Kidney (tissue), 13 donors: ENCODE measurements at regions not wholly inside any gene's neighbourhood (a gene's known extent, or its start where the extent isn't known, plus 50 kb on each side); places are given as distances from the start of the nearest gene placed in this dataset.
"Not testable (repeated sequence)": the region's sequence is repeated elsewhere in the genome, so short reads cannot be mapped to it uniquely, and the experiment has no call there.

Experiments used
- DNase-seq, 5 donors: peaks; one replicate each; pipeline ENCODE4 v3.0.0-alpha.2; 2013 to 2020
- FAIRE-seq: peaks from 2 replicates; lab custom pipeline; 2012; peaks lifted over from hg19 to GRCh38; lab: Jason Lieb, UNC
- H3K27ac ChIP-seq, 2 donors: one replicate each; pipeline ENCODE4 v1.7.0; 2013; ENCODE audit warnings: low read depth in 2 of 2, low read length in 2 of 2, inconsistent platforms in 1 of 2
- H3K27me3 ChIP-seq: one replicate; pipeline ENCODE4 v1.7.1; 2013; ENCODE audit warnings: low read length, inconsistent platforms; ENCODE audit not compliant: control insufficient read depth, insufficient read depth
- H3K36me3 ChIP-seq, 3 donors: one replicate each; pipeline versions ENCODE4 v1.7.0 to v1.7.1; 2013; ENCODE audit warnings: low read length in 3 of 3, control low read depth in 1 of 3, inconsistent platforms in 1 of 3; ENCODE audit not compliant: insufficient read depth in 3 of 3, control insufficient read depth in 2 of 3
- H3K4me1 ChIP-seq, 3 donors: one replicate each; pipeline versions ENCODE4 v1.7.0 to v1.7.1; 2013; ENCODE audit warnings: low read length in 3 of 3, inconsistent platforms in 1 of 3, low read depth in 1 of 3; ENCODE audit not compliant: control insufficient read depth in 2 of 3, insufficient read depth in 2 of 3
- H3K4me3 ChIP-seq, 3 donors: one replicate each; pipeline versions ENCODE4 v1.7.0 to v1.8.1; 2013; ENCODE audit warnings: low read length in 3 of 3, control low read depth in 1 of 3, inconsistent platforms in 1 of 3
- H3K9ac ChIP-seq, 3 donors: one replicate each; pipeline versions ENCODE4 v1.7.0 to v1.7.1; 2013; ENCODE audit warnings: low read length in 3 of 3, control low read depth in 1 of 3, inconsistent platforms in 1 of 3
- H3K9me3 ChIP-seq, 3 donors: one replicate each; pipeline versions ENCODE4 v1.7.0 to v1.7.1; 2013; ENCODE audit warnings: low read length in 3 of 3, control low read depth in 1 of 3, inconsistent platforms in 1 of 3; ENCODE audit not compliant: control insufficient read depth in 2 of 3, insufficient read depth in 1 of 3
- intact Hi-C: fragments of 100-400 bp; cut with DNase I; formaldehyde crosslinking; loops from one replicate; pipeline ENCODE4 v1.11.1; 2022
- TF ChIP-seq, protein P1 (sequence below): IDR thresholded peaks from 3 replicates; pipeline ENCODE4 v1.5.1; 2012; ENCODE audit warnings: mild to moderate bottlenecking, moderate library complexity, borderline replicate concordance; ENCODE audit not compliant: insufficient read depth; ENCODE audit errors: extremely low read depth
- donor health status: control.
- donor health status: control.
- donor health status: control.
- donor health status: control.
- donor health status: control.
- donor health status: DM: yes; HTN: yes; CAD: no.
- donor health status: Normal renal cell carcinoma (clear cell type).

DNA sequence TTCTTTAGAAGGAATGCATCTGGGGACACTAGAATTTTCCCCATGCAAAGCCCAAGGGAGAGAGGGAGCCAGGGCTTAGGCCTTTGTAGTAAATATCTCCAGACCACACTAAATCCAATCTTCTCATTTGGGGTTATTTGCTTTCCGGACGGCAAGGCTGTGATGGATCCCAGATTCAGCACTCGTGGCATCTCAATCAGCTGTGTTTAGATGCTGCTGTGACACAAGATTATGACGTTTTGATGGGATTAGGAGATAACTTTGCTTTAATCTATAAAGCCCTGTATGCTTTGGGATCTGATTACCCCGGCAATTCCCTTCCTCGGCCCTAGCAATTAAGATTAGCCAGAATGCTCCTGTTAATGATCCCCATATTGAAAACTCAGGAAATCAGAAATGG lies 686.7 kb upstream of the TBX3 start:
- Histone ChIP-seq H3K27me3 (no peaks in the 10 kb centered on the region), H3K36me3 (no peaks in the 10 kb centered on the region), H3K4me1 (peaks cover 0 to 2% (median 0%) of the 10 kb centered on the region in 3 donors), H3K4me3 (no peak overlapping the region), H3K27ac (no peak overlapping the region), H3K9me3 (no peaks in the 10 kb centered on the region), H3K9ac (no peak overlapping the region)
- FAIRE-seq (no peak), DNase-seq (no peak)
- TF ChIP-seq, protein P1, sequence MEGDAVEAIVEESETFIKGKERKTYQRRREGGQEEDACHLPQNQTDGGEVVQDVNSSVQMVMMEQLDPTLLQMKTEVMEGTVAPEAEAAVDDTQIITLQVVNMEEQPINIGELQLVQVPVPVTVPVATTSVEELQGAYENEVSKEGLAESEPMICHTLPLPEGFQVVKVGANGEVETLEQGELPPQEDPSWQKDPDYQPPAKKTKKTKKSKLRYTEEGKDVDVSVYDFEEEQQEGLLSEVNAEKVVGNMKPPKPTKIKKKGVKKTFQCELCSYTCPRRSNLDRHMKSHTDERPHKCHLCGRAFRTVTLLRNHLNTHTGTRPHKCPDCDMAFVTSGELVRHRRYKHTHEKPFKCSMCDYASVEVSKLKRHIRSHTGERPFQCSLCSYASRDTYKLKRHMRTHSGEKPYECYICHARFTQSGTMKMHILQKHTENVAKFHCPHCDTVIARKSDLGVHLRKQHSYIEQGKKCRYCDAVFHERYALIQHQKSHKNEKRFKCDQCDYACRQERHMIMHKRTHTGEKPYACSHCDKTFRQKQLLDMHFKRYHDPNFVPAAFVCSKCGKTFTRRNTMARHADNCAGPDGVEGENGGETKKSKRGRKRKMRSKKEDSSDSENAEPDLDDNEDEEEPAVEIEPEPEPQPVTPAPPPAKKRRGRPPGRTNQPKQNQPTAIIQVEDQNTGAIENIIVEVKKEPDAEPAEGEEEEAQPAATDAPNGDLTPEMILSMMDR = no peak
- intact Hi-C loops = no loop called here

DNA sequence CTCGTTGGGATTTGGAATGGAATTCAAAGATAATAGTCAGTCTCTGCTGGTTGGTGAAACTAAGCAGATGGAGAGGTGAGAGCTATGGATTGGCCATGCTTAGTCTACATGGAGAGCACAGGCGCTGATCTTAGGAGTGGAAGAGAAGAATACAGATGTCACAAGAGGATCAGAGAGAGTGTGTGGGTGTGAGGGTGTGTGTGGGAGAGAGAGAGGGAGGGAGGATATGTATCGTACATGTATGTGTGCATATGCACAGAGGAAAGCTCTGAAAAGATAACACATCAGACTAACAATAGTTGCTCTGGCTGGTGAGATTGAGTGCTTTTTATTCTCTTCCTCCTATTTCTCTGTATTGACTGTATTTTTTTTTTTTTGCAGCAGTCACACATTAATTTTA lies 686.2 kb upstream of the TBX3 start:
- Histone ChIP-seq H3K36me3 (no peaks in the 10 kb centered on the region), H3K27me3 (no peaks in the 10 kb centered on the region), H3K27ac (no peak overlapping the region), H3K4me3 (no peak overlapping the region), H3K9ac (no peak overlapping the region), H3K9me3 (no peaks in the 10 kb centered on the region), H3K4me1 (peaks cover 0 to 2% (median 0%) of the 10 kb centered on the region in 3 donors)
- DNase-seq = no peak
- FAIRE-seq = no peak
- TF ChIP-seq, protein P1 = no peak
- intact Hi-C loops = no loop called here

DNA sequence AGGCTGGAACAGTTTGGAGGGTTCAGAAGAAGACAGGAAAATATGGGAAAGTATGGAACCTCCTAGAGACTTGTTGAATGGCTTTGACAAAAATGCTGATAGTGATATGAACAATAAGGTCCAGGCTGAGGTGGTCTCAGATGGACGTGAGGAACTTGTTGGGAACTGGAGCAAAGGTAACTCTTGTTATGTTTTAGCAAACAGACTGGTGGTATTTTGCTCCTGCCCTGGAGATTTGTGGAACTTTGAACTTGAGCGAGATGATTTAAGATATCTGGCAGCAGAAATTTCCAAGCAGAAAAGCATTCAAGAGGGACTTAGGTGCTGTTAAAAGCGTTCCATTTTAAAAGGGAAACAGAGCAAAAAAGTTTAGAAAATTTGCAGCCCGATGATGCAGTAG lies 682.3 kb upstream of the TBX3 start:
- H3K27ac ChIP-seq, H3K36me3 ChIP-seq, H3K4me1 ChIP-seq, H3K4me3 ChIP-seq, H3K9ac ChIP-seq, intact Hi-C loops, H3K9me3 ChIP-seq, DNase-seq, FAIRE-seq, H3K27me3 ChIP-seq: not testable (repeated sequence)

DNA sequence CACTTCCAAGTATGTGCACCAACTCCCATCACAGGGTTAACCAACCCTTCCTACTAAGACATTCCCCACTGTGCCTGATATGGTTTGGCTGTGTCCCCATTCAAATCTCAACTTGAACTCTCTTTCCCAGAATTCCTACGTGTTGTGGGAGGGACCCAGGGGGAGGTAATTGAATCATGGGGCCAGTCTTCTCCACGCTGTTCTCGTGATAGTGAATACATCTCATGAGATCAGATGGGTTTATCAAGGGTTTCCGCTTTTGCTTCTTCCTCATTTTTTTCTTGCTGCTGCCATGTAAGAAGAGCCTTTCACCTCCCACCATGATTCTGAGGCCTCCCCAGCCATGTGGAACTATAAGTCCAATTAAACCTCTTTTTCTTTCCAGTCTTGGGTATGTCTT lies 681.8 kb upstream of the TBX3 start:
- DNase-seq, FAIRE-seq, intact Hi-C loops: not testable (repeated sequence)

DNA sequence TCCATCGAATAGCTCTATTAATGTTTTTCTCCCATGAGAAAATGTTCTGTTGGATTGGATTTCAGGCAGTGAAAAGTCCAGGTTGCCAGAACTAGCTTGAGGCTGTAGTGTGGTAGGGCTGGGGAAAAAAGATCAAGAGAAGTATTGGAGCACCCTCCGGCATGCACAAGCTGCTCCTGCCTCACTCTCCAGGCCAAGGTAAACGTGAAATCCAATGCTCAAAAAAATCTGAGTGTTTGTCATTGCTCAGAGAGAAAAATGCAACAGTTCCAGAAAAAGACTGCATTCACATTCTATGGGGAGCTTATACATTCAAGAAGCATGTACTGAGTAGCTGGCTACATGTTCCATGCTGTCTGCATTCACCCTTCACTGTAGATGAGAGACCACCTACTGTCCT lies 680.9 kb upstream of the TBX3 start:
- Histone ChIP-seq H3K27me3 (no peaks in the 10 kb centered on the region), H3K9me3 (no peaks in the 10 kb centered on the region), H3K4me1 (peaks cover 0 to 2% (median 0%) of the 10 kb centered on the region in 3 donors), H3K4me3 (no peak overlapping the region), H3K27ac (no peak overlapping the region), H3K36me3 (no peaks in the 10 kb centered on the region), H3K9ac (no peak overlapping the region)
- TF ChIP-seq, protein P1 = no peak
- no peak for FAIRE-seq
- no peak for DNase-seq
- intact Hi-C loops = no loop called here

More for the DNA sequence above, 681.8 kb upstream of the TBX3 start:
- H3K36me3 ChIP-seq, H3K9me3 ChIP-seq, H3K4me1 ChIP-seq, H3K27me3 ChIP-seq, H3K27ac ChIP-seq, H3K4me3 ChIP-seq, H3K9ac ChIP-seq: not testable (repeated sequence)
